ENCODE measurements at regions not wholly inside any gene's neighbourhood (a gene's known extent, or its start where the extent isn't known, plus 50 kb on each side); places are given as distances from the start of the nearest gene placed in this dataset.

GRCh38 chrY:16627122-16627521 is 1252.9 kb downstream of the CDY2B start:
- intact Hi-C loops (cut with DNase I; ENCODE audit: low total_unique reads) = no loop called here
- no peaks in the 10 kb centered on the region for H3K27me3 ChIP-seq (replicated peaks in 1 of 7)
- H3K9me3 ChIP-seq = no peaks in the 10 kb centered on the region
- WGBS, 5 donors = 81 to 90% (median 88%) methylated on average over 3 of the region's 3 CpGs; no CpG with 5 or more reads in 2 of the 5 donors
- DNase-seq = no peak
- no peaks in the 10 kb centered on the region for H3K36me3 ChIP-seq
- no peaks in the 10 kb centered on the region for H3K4me1 ChIP-seq
- TF ChIP-seq POLR2AphosphoS5 (IDR thresholded peaks at IDR 0.05) (no peak), POLR2A (IDR thresholded peaks at IDR 0.05) (no peak)
- TF ChIP-seq, protein P1, sequence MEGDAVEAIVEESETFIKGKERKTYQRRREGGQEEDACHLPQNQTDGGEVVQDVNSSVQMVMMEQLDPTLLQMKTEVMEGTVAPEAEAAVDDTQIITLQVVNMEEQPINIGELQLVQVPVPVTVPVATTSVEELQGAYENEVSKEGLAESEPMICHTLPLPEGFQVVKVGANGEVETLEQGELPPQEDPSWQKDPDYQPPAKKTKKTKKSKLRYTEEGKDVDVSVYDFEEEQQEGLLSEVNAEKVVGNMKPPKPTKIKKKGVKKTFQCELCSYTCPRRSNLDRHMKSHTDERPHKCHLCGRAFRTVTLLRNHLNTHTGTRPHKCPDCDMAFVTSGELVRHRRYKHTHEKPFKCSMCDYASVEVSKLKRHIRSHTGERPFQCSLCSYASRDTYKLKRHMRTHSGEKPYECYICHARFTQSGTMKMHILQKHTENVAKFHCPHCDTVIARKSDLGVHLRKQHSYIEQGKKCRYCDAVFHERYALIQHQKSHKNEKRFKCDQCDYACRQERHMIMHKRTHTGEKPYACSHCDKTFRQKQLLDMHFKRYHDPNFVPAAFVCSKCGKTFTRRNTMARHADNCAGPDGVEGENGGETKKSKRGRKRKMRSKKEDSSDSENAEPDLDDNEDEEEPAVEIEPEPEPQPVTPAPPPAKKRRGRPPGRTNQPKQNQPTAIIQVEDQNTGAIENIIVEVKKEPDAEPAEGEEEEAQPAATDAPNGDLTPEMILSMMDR (IDR thresholded peaks at IDR 0.05 in 8 of 11, conservative IDR thresholded peaks at IDR 0.05 in 3 of 11) = no peak
- no peak overlapping the region for H3K4me3 ChIP-seq
- no peak overlapping the region for H3K27ac ChIP-seq

GRCh38 chrY:16616201-16616975 is 1263.6 kb downstream of the CDY2B start:
- Histone ChIP-seq H3K27ac (no peak overlapping the region), H3K36me3 (no peaks in the 10 kb centered on the region), H3K4me3 (no peak overlapping the region), H3K27me3 (replicated peaks in 1 of 7) (no peaks in the 10 kb centered on the region), H3K4me1 (no peaks in the 10 kb centered on the region), H3K9me3 (no peaks in the 10 kb centered on the region)
- TF ChIP-seq, protein P1 (IDR thresholded peaks at IDR 0.05 in 8 of 11, conservative IDR thresholded peaks at IDR 0.05 in 3 of 11) = no peak
- no peak for TF ChIP-seq POLR2A (IDR thresholded peaks at IDR 0.05)
- no peak for TF ChIP-seq POLR2AphosphoS5 (IDR thresholded peaks at IDR 0.05)
- intact Hi-C loops (cut with DNase I; ENCODE audit: low total_unique reads) = no loop called here
- DNase-seq = no peak
- 77 to 89% (median 79%) methylated on average over 2 of the region's 2 CpGs; no CpG with 5 or more reads in 2 of the 5 donors for WGBS, 5 donors

DNA sequence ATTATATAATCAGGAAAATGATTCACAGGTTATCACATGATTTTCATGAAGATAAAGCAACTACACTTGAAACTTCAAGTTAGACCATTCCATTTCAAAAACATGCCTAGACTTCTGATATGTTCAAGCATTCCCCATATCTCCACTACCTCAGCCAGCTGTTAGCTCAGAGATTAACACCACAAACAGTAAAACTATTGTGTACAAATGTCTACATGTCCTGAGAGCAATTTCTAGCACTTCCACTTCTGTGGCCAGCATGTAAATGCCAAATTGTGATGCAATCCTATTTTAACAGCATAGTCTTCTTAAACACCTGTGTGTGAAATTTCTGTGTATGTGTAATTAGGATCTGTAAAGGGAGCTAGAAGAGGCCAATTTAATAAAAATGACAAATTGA is 1271.3 kb downstream of the CDY2B start:
- Histone ChIP-seq H3K27ac (no peak overlapping the region), H3K4me1 (no peaks in the 10 kb centered on the region), H3K36me3 (no peaks in the 10 kb centered on the region), H3K9me3 (no peaks in the 10 kb centered on the region), H3K27me3 (replicated peaks in 1 of 7) (no peaks in the 10 kb centered on the region), H3K4me3 (no peak overlapping the region)
- intact Hi-C loops (cut with DNase I; ENCODE audit: low total_unique reads) = no loop called here
- no peak for DNase-seq
- TF ChIP-seq POLR2AphosphoS5 (IDR thresholded peaks at IDR 0.05) (no peak), POLR2A (IDR thresholded peaks at IDR 0.05) (no peak)
- TF ChIP-seq, protein P1 (IDR thresholded peaks at IDR 0.05 in 8 of 11, conservative IDR thresholded peaks at IDR 0.05 in 3 of 11) = no peak

DNA sequence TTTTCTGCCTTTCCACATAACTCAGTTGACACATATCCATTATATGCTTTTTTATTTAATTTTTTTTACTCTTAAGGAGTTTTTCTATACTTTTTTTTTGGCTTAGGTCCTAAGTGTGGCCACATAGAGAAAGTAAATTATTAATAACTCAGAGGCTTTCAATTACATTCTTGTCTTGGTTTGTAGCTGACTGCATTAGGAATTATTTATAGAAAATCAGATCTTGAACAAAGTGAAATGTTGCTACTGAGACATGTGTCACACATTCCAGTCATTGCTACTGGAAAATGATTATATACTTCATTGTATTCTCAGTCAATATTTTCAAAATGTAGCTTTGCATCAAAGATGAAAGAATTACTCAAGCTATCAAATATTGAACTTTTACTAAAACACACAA is 1277.9 kb downstream of the CDY2B start:
- Histone ChIP-seq H3K4me1 (no peaks in the 10 kb centered on the region), H3K36me3 (no peaks in the 10 kb centered on the region), H3K9me3 (no peaks in the 10 kb centered on the region), H3K4me3 (no peak overlapping the region), H3K27me3 (replicated peaks in 1 of 7) (no peaks in the 10 kb centered on the region), H3K27ac (no peak overlapping the region)
- DNase-seq = no peak
- TF ChIP-seq, protein P1 (IDR thresholded peaks at IDR 0.05 in 8 of 11, conservative IDR thresholded peaks at IDR 0.05 in 3 of 11) = no peak
- TF ChIP-seq POLR2AphosphoS5 (IDR thresholded peaks at IDR 0.05) (no peak), POLR2A (IDR thresholded peaks at IDR 0.05) (no peak)
- intact Hi-C loops (cut with DNase I; ENCODE audit: low total_unique reads) = no loop called here
